Spleen (tissue), 11 donors: ENCODE measurements at regions not wholly inside any gene's neighbourhood (a gene's known extent, or its start where the extent isn't known, plus 50 kb on each side); places are given as distances from the start of the nearest gene placed in this dataset.

ENCODE experiments used
- DNase-seq: peaks from one replicate; pipeline ENCODE4 v3.0.0-alpha.2; 2020
- H3K27ac ChIP-seq, 8 donors: fragments of 200-600 bp; sonication (generic) in 7 of 8; 1 replicate in 4 of 8; 2 replicates in 4 of 8; pipeline versions ENCODE4 v1.5.0 to v1.8.0; 2016 to 2021; ENCODE audit warnings: inconsistent platforms in 4 of 8, mild to moderate bottlenecking in 4 of 8, moderate library complexity in 1 of 8
- H3K27me3 ChIP-seq, 7 donors: fragments of 200-600 bp; sonication (generic) in 6 of 7; replicated peaks in 1 of 7; 1 replicate in 4 of 7; 2 replicates in 3 of 7; pipeline versions ENCODE4 v1.5.0 to v1.8.0; 2016 to 2021; ENCODE audit warnings: inconsistent platforms in 3 of 7, mild to moderate bottlenecking in 1 of 7
- H3K36me3 ChIP-seq, 6 donors: fragments of 200-600 bp; sonication (generic) in 5 of 6; 1 replicate in 4 of 6; 2 replicates in 2 of 6; pipeline versions ENCODE4 v1.5.0 to v1.8.0; 2016 to 2021; ENCODE audit warnings: inconsistent platforms in 2 of 6
- H3K4me1 ChIP-seq, 6 donors: fragments of 200-600 bp; sonication (generic) in 5 of 6; 1 replicate in 3 of 6; 2 replicates in 3 of 6; pipeline versions ENCODE4 v1.5.0 to v1.8.0; 2016 to 2021; ENCODE audit warnings: inconsistent platforms in 3 of 6
- H3K4me3 ChIP-seq, 8 donors: fragments of 200-600 bp; sonication (generic) in 7 of 8; 1 replicate in 4 of 8; 2 replicates in 4 of 8; pipeline versions ENCODE4 v1.5.0 to v1.8.0; 2016 to 2021; ENCODE audit warnings: inconsistent platforms in 4 of 8, mild to moderate bottlenecking in 4 of 8, moderate library complexity in 2 of 8
- H3K9me3 ChIP-seq, 8 donors: fragments of 200-600 bp; sonication (generic) in 7 of 8; 1 replicate in 4 of 8; 2 replicates in 4 of 8; pipeline versions ENCODE4 v1.5.0 to v1.8.0; 2016 to 2021; ENCODE audit warnings: inconsistent platforms in 4 of 8
- POLR2A ChIP-seq, 3 donors: fragments of 450-650 bp; IDR thresholded peaks; one replicate each; pipeline ENCODE4 v1.5.1; 2017; ENCODE audit warnings: antibody characterized with exemption in 3 of 3, mild to moderate bottlenecking in 1 of 3
- POLR2AphosphoS5 ChIP-seq, 3 donors: sonication (generic); formaldehyde crosslinking; IDR thresholded peaks; one replicate each; pipeline ENCODE4 v1.5.1; 2017; ENCODE audit warnings: antibody characterized with exemption in 3 of 3
- WGBS, 5 donors: extraction: QIAGEN DNeasy Blood & Tissue Kit in 3 of 5; methylation state at CpG; one replicate each; pipeline versions ENCODE4 v1.1.5 to v1.1.7; 2013 to 2018; 5-methylcytosine and 5-hydroxymethylcytosine counted together
- intact Hi-C: fragments of 100-400 bp; cut with DNase I; formaldehyde crosslinking; loops from one replicate; pipeline ENCODE4 v1.15.0; 2023; ENCODE audit warnings: low total_unique reads
- TF ChIP-seq, protein P1 (sequence below), 11 experiments: fragments of 200-600 bp in 7 of 11; fragments of 450-650 bp in 4 of 11; sonication (generic) in 4 of 11; IDR thresholded peaks in 8 of 11; conservative IDR thresholded peaks in 3 of 11; 1 replicate in 7 of 11; 2 replicates in 4 of 11; pipeline versions ENCODE4 v1.4.0 to v1.8.0; 2016 to 2021; ENCODE audit warnings: antibody characterized with exemption in 11 of 11, inconsistent platforms in 4 of 11, mild to moderate bottlenecking in 1 of 11
- donor health status: healthy with polysubstance abuse.
- donor health status: DM: no; HTN: no; CAD: no; lungs with moderate emphysema.
- donor health status: DM: no; HTN: no; CAD: no.
- donor health status: Bipolar disorder and iron deficiency.
- donor health status: healthy.
- donor health status: DM: no; HTN: no; CAD: no.
- donor health status: DM: yes; HTN: yes; CAD: no.

DNA sequence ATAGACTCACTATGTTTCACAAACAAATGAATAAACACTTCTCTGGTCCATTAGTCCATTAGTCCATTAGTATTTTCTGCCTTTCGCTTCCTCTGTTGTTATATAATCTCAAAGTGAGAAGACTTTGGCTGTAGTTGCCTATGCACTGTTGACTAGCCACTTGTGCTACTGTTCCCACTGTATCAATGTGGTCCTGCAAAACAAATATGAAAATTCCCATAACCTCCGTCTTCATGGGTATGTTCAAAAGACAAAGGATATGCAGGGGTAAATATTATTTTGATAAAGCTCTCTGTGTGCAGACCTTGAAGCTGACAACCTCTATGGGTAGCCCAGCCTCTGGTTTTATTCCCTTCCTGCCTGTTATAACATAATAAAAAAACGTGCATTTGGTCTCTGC lies 77.8 kb downstream of the DIO2 start:
- no peak overlapping the region for H3K27ac ChIP-seq
- H3K4me3 ChIP-seq: no peak overlapping the region
- TF ChIP-seq, protein P1, sequence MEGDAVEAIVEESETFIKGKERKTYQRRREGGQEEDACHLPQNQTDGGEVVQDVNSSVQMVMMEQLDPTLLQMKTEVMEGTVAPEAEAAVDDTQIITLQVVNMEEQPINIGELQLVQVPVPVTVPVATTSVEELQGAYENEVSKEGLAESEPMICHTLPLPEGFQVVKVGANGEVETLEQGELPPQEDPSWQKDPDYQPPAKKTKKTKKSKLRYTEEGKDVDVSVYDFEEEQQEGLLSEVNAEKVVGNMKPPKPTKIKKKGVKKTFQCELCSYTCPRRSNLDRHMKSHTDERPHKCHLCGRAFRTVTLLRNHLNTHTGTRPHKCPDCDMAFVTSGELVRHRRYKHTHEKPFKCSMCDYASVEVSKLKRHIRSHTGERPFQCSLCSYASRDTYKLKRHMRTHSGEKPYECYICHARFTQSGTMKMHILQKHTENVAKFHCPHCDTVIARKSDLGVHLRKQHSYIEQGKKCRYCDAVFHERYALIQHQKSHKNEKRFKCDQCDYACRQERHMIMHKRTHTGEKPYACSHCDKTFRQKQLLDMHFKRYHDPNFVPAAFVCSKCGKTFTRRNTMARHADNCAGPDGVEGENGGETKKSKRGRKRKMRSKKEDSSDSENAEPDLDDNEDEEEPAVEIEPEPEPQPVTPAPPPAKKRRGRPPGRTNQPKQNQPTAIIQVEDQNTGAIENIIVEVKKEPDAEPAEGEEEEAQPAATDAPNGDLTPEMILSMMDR (IDR thresholded peaks at IDR 0.05 in 8 of 11, conservative IDR thresholded peaks at IDR 0.05 in 3 of 11): no peak
- TF ChIP-seq POLR2AphosphoS5 (IDR thresholded peaks at IDR 0.05) (no peak), POLR2A (IDR thresholded peaks at IDR 0.05) (no peak)
- no peaks in the 10 kb centered on the region for H3K4me1 ChIP-seq
- no peaks in the 10 kb centered on the region for H3K36me3 ChIP-seq
- DNase-seq: no peak
- intact Hi-C loops: no loop called here
- 68 to 75% (median 70%) methylated on average over 3 of the region's 3 CpGs for WGBS, 5 donors
- H3K9me3 ChIP-seq: peaks cover 0 to 44% (median 33%) of the 10 kb centered on the region in 8 donors
- no peaks in the 10 kb centered on the region for H3K27me3 ChIP-seq

DNA sequence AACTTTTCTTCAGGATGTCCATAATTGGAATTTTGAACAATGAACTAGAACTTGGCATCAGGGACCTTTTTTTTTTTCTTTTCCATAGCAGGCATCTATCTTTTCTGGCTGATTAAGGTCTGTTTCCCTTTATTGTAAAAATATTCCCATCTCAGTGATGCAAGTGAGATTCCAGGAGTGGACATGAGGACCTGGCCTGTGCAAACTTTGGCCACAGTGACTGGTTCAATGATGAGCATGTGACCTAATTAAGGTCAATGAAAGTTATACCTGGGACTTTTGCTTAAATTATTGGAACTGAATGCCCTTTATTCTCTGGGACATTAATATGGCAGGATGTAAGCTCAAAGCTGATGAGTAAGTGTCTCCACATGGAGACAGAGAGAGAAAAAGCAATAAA lies 83.8 kb downstream of the DIO2 start:
- Histone ChIP-seq H3K27ac (no peak overlapping the region), H3K36me3 (no peaks in the 10 kb centered on the region), H3K9me3 (peaks cover 0 to 22% (median 3%) of the 10 kb centered on the region in 8 donors), H3K4me3 (no peak overlapping the region), H3K27me3 (no peaks in the 10 kb centered on the region), H3K4me1 (no peaks in the 10 kb centered on the region)
- intact Hi-C loops: no loop called here
- no peak for DNase-seq
- TF ChIP-seq POLR2AphosphoS5 (IDR thresholded peaks at IDR 0.05) (no peak), POLR2A (IDR thresholded peaks at IDR 0.05) (no peak)
- TF ChIP-seq, protein P1 (IDR thresholded peaks at IDR 0.05 in 8 of 11, conservative IDR thresholded peaks at IDR 0.05 in 3 of 11): no peak

DNA sequence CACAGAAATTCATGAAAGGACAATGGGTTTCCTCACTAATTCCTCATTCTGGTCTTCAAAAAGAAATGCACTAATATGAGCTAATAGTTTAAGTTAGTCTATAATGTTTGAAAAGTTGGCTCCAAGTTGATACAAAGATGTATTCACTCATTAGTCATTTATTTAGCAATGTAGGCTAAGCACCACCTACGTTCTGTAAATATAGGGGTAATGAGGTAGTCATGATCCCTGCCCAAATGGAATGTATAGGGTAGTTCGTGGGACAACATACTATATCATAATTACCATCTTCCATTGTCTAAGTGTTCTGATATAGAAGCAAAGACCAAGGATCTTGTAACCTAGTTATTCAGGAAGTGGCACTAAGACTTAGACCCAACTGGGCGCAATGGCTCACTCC lies 86.5 kb downstream of the DIO2 start:
- no peak for DNase-seq
- intact Hi-C loops: no loop called here
- WGBS, 5 donors: 67 to 85% (median 74%) methylated on average over 3 of the region's 3 CpGs
- Histone ChIP-seq H3K9me3 (peaks cover 0 to 40% (median 16%) of the 10 kb centered on the region in 8 donors), H3K4me1 (no peaks in the 10 kb centered on the region), H3K36me3 (no peaks in the 10 kb centered on the region), H3K4me3 (no peak overlapping the region), H3K27me3 (no peaks in the 10 kb centered on the region), H3K27ac (no peak overlapping the region)
- TF ChIP-seq, protein P1 (IDR thresholded peaks at IDR 0.05 in 8 of 11, conservative IDR thresholded peaks at IDR 0.05 in 3 of 11): no peak
- no peak for TF ChIP-seq POLR2AphosphoS5 (IDR thresholded peaks at IDR 0.05)

DNA sequence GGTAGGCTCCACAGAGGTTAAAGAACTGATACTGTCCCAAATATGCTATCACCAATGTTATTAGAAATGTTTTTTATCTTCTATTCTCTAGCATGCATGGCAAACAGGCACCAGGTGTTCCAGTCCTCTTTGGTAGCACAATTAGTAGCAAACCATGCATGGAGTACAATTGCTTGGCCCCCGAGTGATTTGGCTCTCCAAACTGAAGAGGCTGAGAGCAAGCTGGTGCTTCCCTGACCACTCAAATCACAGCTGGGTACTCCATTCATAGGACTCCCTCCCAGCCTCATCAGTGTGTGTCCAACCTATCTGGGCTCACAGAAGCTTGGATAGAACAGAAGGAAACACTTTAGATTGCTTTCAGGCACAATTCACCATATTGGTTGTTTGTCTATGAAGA lies 93.4 kb downstream of the DIO2 start:
- TF ChIP-seq POLR2AphosphoS5 (IDR thresholded peaks at IDR 0.05) (no peak), POLR2A (IDR thresholded peaks at IDR 0.05) (no peak)
- TF ChIP-seq, protein P1 (IDR thresholded peaks at IDR 0.05 in 8 of 11, conservative IDR thresholded peaks at IDR 0.05 in 3 of 11): no peak
- H3K27ac ChIP-seq: no peak overlapping the region
- H3K4me3 ChIP-seq: no peak overlapping the region
- no peaks in the 10 kb centered on the region for H3K36me3 ChIP-seq
- H3K9me3 ChIP-seq: peaks cover 0 to 22% (median 7%) of the 10 kb centered on the region in 8 donors
- intact Hi-C loops: no loop called here
- no peaks in the 10 kb centered on the region for H3K27me3 ChIP-seq
- no peak for DNase-seq
- no peaks in the 10 kb centered on the region for H3K4me1 ChIP-seq
- 67 to 87% (median 78%) methylated on average over 1 of the region's 1 CpG for WGBS, 5 donors
